ENCODE measurements at regions not wholly inside any gene's neighbourhood (a gene's known extent, or its start where the extent isn't known, plus 50 kb on each side); places are given as distances from the start of the nearest gene placed in this dataset.

- no peaks in the 10 kb centered on the region for H3K27me3 ChIP-seq
- no peak overlapping the region for H3K27ac ChIP-seq
- no peak for DNase-seq
- no peaks in the 10 kb centered on the region for H3K4me1 ChIP-seq
- ATAC-seq = no peak
- intact Hi-C loops (cut with DNase I; ENCODE audit: low total_unique reads) (no loop called here), in situ Hi-C loops (cut with MboI; ENCODE audit: low sequenced_read_pairs in 4 of 4) (no loop called here)
- H3K4me3 ChIP-seq = no peak overlapping the region
- no peak for TF ChIP-seq CTCF (IDR thresholded peaks at IDR 0.05 in 4 of 5, conservative IDR thresholded peaks at IDR 0.05 in 1 of 5)
- no peak for TF ChIP-seq POLR2A (IDR thresholded peaks at IDR 0.05)
- no peaks in the 10 kb centered on the region for H3K9me3 ChIP-seq
- no peaks in the 10 kb centered on the region for H3K36me3 ChIP-seq
These were observed 570.7 kb downstream of the HTR1B start for GRCh38 chr6:76892542-76892941.

GRCh38 chr6:76888351-76888750, 574.9 kb downstream of the HTR1B start:
- in situ Hi-C loops (cut with MboI; ENCODE audit: low sequenced_read_pairs in 4 of 4) (no loop called here), intact Hi-C loops (cut with DNase I; ENCODE audit: low total_unique reads) (no loop called here)
- H3K27ac ChIP-seq = no peak overlapping the region
- TF ChIP-seq CTCF (IDR thresholded peaks at IDR 0.05 in 4 of 5, conservative IDR thresholded peaks at IDR 0.05 in 1 of 5) (no peak), POLR2A (IDR thresholded peaks at IDR 0.05) (no peak)
- no peaks in the 10 kb centered on the region for H3K9me3 ChIP-seq
- peaks cover 0 to 9% of the 10 kb centered on the region in 2 donors for H3K4me1 ChIP-seq
- DNase-seq = no peak
- no peak for ATAC-seq
- H3K36me3 ChIP-seq = no peaks in the 10 kb centered on the region
- no peak overlapping the region for H3K4me3 ChIP-seq
- H3K27me3 ChIP-seq = no peaks in the 10 kb centered on the region

GRCh38 chr6:76886900-76887299, 576.4 kb downstream of the HTR1B start:
- in situ Hi-C loops (cut with MboI; ENCODE audit: low sequenced_read_pairs in 4 of 4) (no loop called here), intact Hi-C loops (cut with DNase I; ENCODE audit: low total_unique reads) (no loop called here)
- ATAC-seq (no peak), DNase-seq (no peak)
- Histone ChIP-seq H3K9me3 (no peaks in the 10 kb centered on the region), H3K27ac (no peak overlapping the region), H3K27me3 (no peaks in the 10 kb centered on the region), H3K4me3 (no peak overlapping the region), H3K4me1 (peaks cover 0 to 9% of the 10 kb centered on the region in 2 donors), H3K36me3 (no peaks in the 10 kb centered on the region)
- TF ChIP-seq CTCF (IDR thresholded peaks at IDR 0.05 in 4 of 5, conservative IDR thresholded peaks at IDR 0.05 in 1 of 5) (no peak), POLR2A (IDR thresholded peaks at IDR 0.05) (no peak)

- TF ChIP-seq POLR2A (IDR thresholded peaks at IDR 0.05) = no peak
- TF ChIP-seq CTCF (IDR thresholded peaks at IDR 0.05 in 4 of 5, conservative IDR thresholded peaks at IDR 0.05 in 1 of 5) = no peak
- Histone ChIP-seq H3K9me3 (no peaks in the 10 kb centered on the region), H3K36me3 (no peaks in the 10 kb centered on the region), H3K27ac (peak overlapping the region in 2 of 4 donors; percentile 17 to 48), H3K4me3 (no peak overlapping the region), H3K27me3 (no peaks in the 10 kb centered on the region), H3K4me1 (peaks cover 0 to 9% of the 10 kb centered on the region in 2 donors)
- in situ Hi-C loops (cut with MboI; ENCODE audit: low sequenced_read_pairs in 4 of 4) = no loop called here
- DNase-seq (no peak), ATAC-seq (peak; percentile 56 to 70)
- intact Hi-C loops (cut with DNase I; ENCODE audit: low total_unique reads) = no loop called here
These were observed 577.4 kb downstream of the HTR1B start for GRCh38 chr6:76885861-76886301.

GRCh38 chr6:76881414-76881813, 581.9 kb downstream of the HTR1B start:
- intact Hi-C loops (cut with DNase I; ENCODE audit: low total_unique reads) (no loop called here), in situ Hi-C loops (cut with MboI; ENCODE audit: low sequenced_read_pairs in 4 of 4) (no loop called here)
- peaks cover 0 to 8% of the 10 kb centered on the region in 2 donors for H3K4me1 ChIP-seq
- no peaks in the 10 kb centered on the region for H3K27me3 ChIP-seq
- no peaks in the 10 kb centered on the region for H3K9me3 ChIP-seq
- H3K36me3 ChIP-seq = no peaks in the 10 kb centered on the region
- ATAC-seq = no peak
- no peak overlapping the region for H3K27ac ChIP-seq
- TF ChIP-seq CTCF (IDR thresholded peaks at IDR 0.05 in 4 of 5, conservative IDR thresholded peaks at IDR 0.05 in 1 of 5) (no peak), POLR2A (IDR thresholded peaks at IDR 0.05) (no peak)
- H3K4me3 ChIP-seq = no peak overlapping the region
- DNase-seq = no peak

Data from gastrocnemius medialis (tissue), 4 donors.